SU-DHL-6 (cell line): ENCODE measurements at regions not wholly inside any gene's neighbourhood (a gene's known extent, or its start where the extent isn't known, plus 50 kb on each side); places are given as distances from the start of the nearest gene placed in this dataset.

Experiments
- H2AFZ ChIP-seq: fragments of 200-600 bp; sonication (generic); 2 replicates; pipeline ENCODE4 v1.6.1; 2014; ENCODE audit warnings: low read depth, mild to moderate bottlenecking, moderate library complexity, mixed read lengths, antibody characterized with exemption, low read length; ENCODE audit not compliant: severe bottlenecking
- H3F3A ChIP-seq: fragments of 200-600 bp; shearing (Covaris generic); 2 replicates; pipeline ENCODE4 v1.6.0; 2016; ENCODE audit warnings: antibody characterized with exemption, mild to moderate bottlenecking; ENCODE audit not compliant: insufficient read depth
- H3K27ac ChIP-seq: fragments of 200-600 bp; sonication (generic); 2 replicates; pipeline ENCODE4 v1.5.1; 2016; ENCODE audit warnings: low read depth, mild to moderate bottlenecking, low read length, moderate library complexity, mixed read lengths
- H3K27me3 ChIP-seq: fragments of 200-600 bp; sonication (generic), shearing (Covaris generic); 2 replicates; pipeline ENCODE4 v1.6.0; 2014; ENCODE audit warnings: mild to moderate bottlenecking, low read length
- H3K36me3 ChIP-seq: fragments of 200-600 bp; sonication (generic); 2 replicates; pipeline ENCODE4 v1.6.1; 2014; ENCODE audit warnings: mild to moderate bottlenecking, low read length, mixed read lengths
- H3K4me2 ChIP-seq: fragments of 300-600, 200-600 bp; shearing (Covaris generic), sonication (generic); 2 replicates; pipeline ENCODE4 v1.6.0; 2014; ENCODE audit warnings: low read length, low read depth, mild to moderate bottlenecking; ENCODE audit not compliant: poor library complexity, severe bottlenecking
- H3K4me3 ChIP-seq: fragments of 200-600 bp; sonication (generic); 2 replicates; pipeline ENCODE4 v1.5.1; 2014; ENCODE audit warnings: antibody characterized with exemption, low read length, mild to moderate bottlenecking, mixed read lengths; ENCODE audit not compliant: insufficient read depth, poor library complexity, severe bottlenecking
- H3K79me2 ChIP-seq: fragments of 200-600 bp; sonication (generic); 2 replicates; pipeline ENCODE4 v1.6.1; 2014; ENCODE audit warnings: mild to moderate bottlenecking, low read length, moderate library complexity; ENCODE audit not compliant: insufficient read depth
- H3K9ac ChIP-seq: fragments of 200-600 bp; sonication (generic); 2 replicates; pipeline ENCODE4 v1.7.0; 2014; ENCODE audit warnings: mild to moderate bottlenecking, low read length
- H3K9me2 ChIP-seq: fragments of 200-600 bp; sonication (generic); replicated peaks from 2 replicates; pipeline ENCODE4 v1.6.1; 2014; ENCODE audit warnings: low read length; ENCODE audit not compliant: insufficient read depth
- H3K9me3 ChIP-seq: fragments of 200-600 bp; sonication (generic); 2 replicates; pipeline ENCODE4 v1.6.1; 2014; ENCODE audit warnings: low read length, mixed read lengths; ENCODE audit not compliant: insufficient read depth
- H4K20me1 ChIP-seq: fragments of 200-600 bp; sonication (generic); 2 replicates; pipeline ENCODE4 v1.6.1; 2014; ENCODE audit warnings: low read depth, mild to moderate bottlenecking, antibody characterized with exemption, low read length, moderate library complexity, mixed read lengths
- CTCF ChIP-seq: fragments of 200-600 bp; sonication (generic); IDR thresholded peaks from one replicate; pipeline ENCODE4 v1.5.1; 2017; ENCODE audit warnings: antibody characterized with exemption, mild to moderate bottlenecking, low read length, moderate library complexity; ENCODE audit not compliant: insufficient read depth, poor library complexity, severe bottlenecking
- EZH2phosphoT487 ChIP-seq: fragments of 200-600 bp; sonication (generic), shearing (Covaris generic); conservative IDR thresholded peaks from 2 replicates; pipeline ENCODE4 v1.6.1; 2018; ENCODE audit warnings: mild to moderate bottlenecking, antibody characterized with exemption, low read length, moderate library complexity, mixed read lengths

- Histone ChIP-seq H3K79me2 (no peaks in the 10 kb centered on the region), H3K9ac (no peak overlapping the region)
These were observed 122.5 kb upstream of the SRD5A2 start for GRCh38 chr2:31703253-31703652.

GRCh38 chr2:31698722-31699121, 118.0 kb upstream of the SRD5A2 start:
- Histone ChIP-seq H3K36me3 (no peaks in the 10 kb centered on the region), H3K27ac (no peak overlapping the region), H3K9me2 (no peaks in the 10 kb centered on the region), H2AFZ (no peak overlapping the region), H3F3A (no peaks in the 10 kb centered on the region), H3K9ac (no peak overlapping the region), H3K79me2 (no peaks in the 10 kb centered on the region), H3K9me3 (peaks cover 11% of the 10 kb centered on the region), H3K4me2 (no peak overlapping the region), H3K27me3 (no peaks in the 10 kb centered on the region), H4K20me1 (no peaks in the 10 kb centered on the region), H3K4me3 (no peak overlapping the region)
- TF ChIP-seq CTCF (no peak), EZH2phosphoT487 (no peak)

More at GRCh38 chr2:31703253-31703652, 122.5 kb upstream of the SRD5A2 start:
- H2AFZ ChIP-seq: no peak overlapping the region
- H3K4me3 ChIP-seq: no peak overlapping the region
- H3K27me3 ChIP-seq: no peaks in the 10 kb centered on the region
- H3K4me2 ChIP-seq: no peak overlapping the region
- no peak overlapping the region for H3K27ac ChIP-seq
- H3F3A ChIP-seq: no peaks in the 10 kb centered on the region
- no peaks in the 10 kb centered on the region for H3K9me3 ChIP-seq
- no peaks in the 10 kb centered on the region for H3K9me2 ChIP-seq
- no peaks in the 10 kb centered on the region for H3K36me3 ChIP-seq
- H4K20me1 ChIP-seq: no peaks in the 10 kb centered on the region
- TF ChIP-seq EZH2phosphoT487 (no peak), CTCF (no peak)

- H2AFZ ChIP-seq: no peak overlapping the region
- H3F3A ChIP-seq: no peaks in the 10 kb centered on the region
- no peaks in the 10 kb centered on the region for H4K20me1 ChIP-seq
- H3K79me2 ChIP-seq: no peaks in the 10 kb centered on the region
- no peaks in the 10 kb centered on the region for H3K27me3 ChIP-seq
- no peak overlapping the region for H3K9ac ChIP-seq
- no peak overlapping the region for H3K4me2 ChIP-seq
- no peak overlapping the region for H3K4me3 ChIP-seq
- H3K36me3 ChIP-seq: no peaks in the 10 kb centered on the region
- H3K9me3 ChIP-seq: peaks cover 26% of the 10 kb centered on the region
- H3K27ac ChIP-seq: no peak overlapping the region
- no peaks in the 10 kb centered on the region for H3K9me2 ChIP-seq
- TF ChIP-seq EZH2phosphoT487 (no peak), CTCF (no peak)
These were observed 115.3 kb upstream of the SRD5A2 start for GRCh38 chr2:31696068-31696467.
